Left cardiac atrium (tissue), 4 donors: ENCODE measurements at regions not wholly inside any gene's neighbourhood (a gene's known extent, or its start where the extent isn't known, plus 50 kb on each side); places are given as distances from the start of the nearest gene placed in this dataset.
"Not testable (repeated sequence)": the region's sequence is repeated elsewhere in the genome, so short reads cannot be mapped to it uniquely, and the experiment has no call there.

ENCODE experiments used
- ATAC-seq, 2 donors: fragments of 200-7000 bp; cut with Tn5 transposase; one replicate each; pipeline ENCODE4 v1.9.1; 2020; ENCODE audit warnings: mild to moderate bottlenecking in 2 of 2, moderate library complexity in 2 of 2
- DNase-seq: peaks from one replicate; pipeline ENCODE4 v3.0.0-alpha.2; 2020
- intact Hi-C, 2 donors: fragments of 100-400 bp; cut with DNase I; formaldehyde crosslinking; loops; one replicate each; pipeline versions ENCODE4 v1.14.1 to v1.15.1; 2022 to 2023
- donor health status: DM: no; HTN: yes; CAD: no.
- donor health status: DM: no; HTN: yes; CAD: no; lungs with severe emphysema.
- donor health status: DM: yes; HTN: yes; CAD: no.
- donor health status: Dilated cardiomyopathy.

GRCh38 chr7:56287429-56288138 is 171.4 kb upstream of the NUPR2 start:
- DNase-seq (peak; percentile 45), ATAC-seq (peak; percentile 34 to 49)
- intact Hi-C loops: no loop called here

- intact Hi-C loops: no loop called here
- DNase-seq (no peak), ATAC-seq (no peak)
Observed at GRCh38 chr7:56256108-56256507, 139.9 kb upstream of the NUPR2 start.

GRCh38 chr7:56250135-56250534 is 133.9 kb upstream of the NUPR2 start:
- ATAC-seq (no peak), DNase-seq (no peak)
- intact Hi-C loops: no loop called here

- intact Hi-C loops: no loop called here
- DNase-seq: no peak
- ATAC-seq: no peak
Observed at GRCh38 chr7:56229631-56230030, 113.4 kb upstream of the NUPR2 start.

- ATAC-seq (no peak), DNase-seq (no peak)
- intact Hi-C loops: no loop called here
Observed at GRCh38 chr7:56222866-56223265, 106.6 kb upstream of the NUPR2 start.

- DNase-seq (no peak), ATAC-seq (no peak)
- intact Hi-C loops: no loop called here
Observed at GRCh38 chr7:56219017-56219416, 102.8 kb upstream of the NUPR2 start.

GRCh38 chr7:56218510-56218909 is 102.3 kb upstream of the NUPR2 start:
- intact Hi-C loops: no loop called here
- ATAC-seq: no peak
- no peak for DNase-seq

GRCh38 chr7:56213574-56213973 is 97.4 kb upstream of the NUPR2 start:
- DNase-seq (no peak), ATAC-seq (no peak)
- intact Hi-C loops: no loop called here

- DNase-seq (no peak), ATAC-seq (no peak)
- intact Hi-C loops: no loop called here
Observed at GRCh38 chr7:56206420-56206819, 90.2 kb upstream of the NUPR2 start.

GRCh38 chr7:56199639-56200038 is 83.4 kb upstream of the NUPR2 start:
- DNase-seq: no peak
- intact Hi-C loops: no loop called here
- no peak for ATAC-seq

- DNase-seq, ATAC-seq, intact Hi-C loops: not testable (repeated sequence)
Observed at GRCh38 chr7:56196195-56196594, 80.0 kb upstream of the NUPR2 start.

GRCh38 chr7:56188823-56189346 is 72.7 kb upstream of the NUPR2 start:
- ATAC-seq (peak in 1 of 2 donors; percentile 22), DNase-seq (no peak)
- intact Hi-C loops: no loop called here

GRCh38 chr7:56188376-56188775 is 72.2 kb upstream of the NUPR2 start:
- DNase-seq (no peak), ATAC-seq (no peak)
- intact Hi-C loops: no loop called here

GRCh38 chr7:56181010-56181409 is 64.8 kb upstream of the NUPR2 start:
- intact Hi-C loops: no loop called here
- ATAC-seq: no peak

GRCh38 chr7:56175771-56176170 is 59.6 kb upstream of the NUPR2 start:
- peak in 1 of 2 donors; percentile 20 for ATAC-seq
- intact Hi-C loops: no loop called here
- no peak for DNase-seq

More at GRCh38 chr7:56181010-56181409, 64.8 kb upstream of the NUPR2 start:
- DNase-seq: no peak

GRCh38 chr7:56174875-56175760 is 58.9 kb upstream of the NUPR2 start:
- intact Hi-C loops: no loop called here
- DNase-seq: peak; percentile 70

GRCh38 chr7:56174346-56174874 is 58.2 kb upstream of the NUPR2 start:
- intact Hi-C loops: no loop called here
- ATAC-seq: peak in 1 of 2 donors; percentile 26
- DNase-seq: no peak

More at GRCh38 chr7:56174875-56175760, 58.9 kb upstream of the NUPR2 start:
- ATAC-seq: peak; percentile 61 to 86
